Endometrial microvascular endothelial cells (primary cell): ENCODE measurements at regions not wholly inside any gene's neighbourhood (a gene's known extent, or its start where the extent isn't known, plus 50 kb on each side); places are given as distances from the start of the nearest gene placed in this dataset.
"Not testable (repeated sequence)": the region's sequence is repeated elsewhere in the genome, so short reads cannot be mapped to it uniquely, and the experiment has no call there.

ENCODE experiments used
- in situ Hi-C: cut with HindIII; loops from 2 replicates; pipeline ENCODE4 v1.10.0; 2017; ENCODE audit warnings: low sequenced_read_pairs, low pct_unique_long_range_greater_than_20kb; ENCODE audit errors: inconsistent ontology term

GRCh38 chr2:42977270-42978174 lies 185.1 kb upstream of the HAAO start:
- in situ Hi-C loops, result no loop called here

- in situ Hi-C loops, result no loop called here
These were observed 184.0 kb upstream of the HAAO start for GRCh38 chr2:42976351-42976750.

- in situ Hi-C loops, result no loop called here
These were observed 182.6 kb upstream of the HAAO start for GRCh38 chr2:42974721-42975717.

GRCh38 chr2:42974169-42974720 lies 181.9 kb upstream of the HAAO start:
- in situ Hi-C loops, result no loop called here

GRCh38 chr2:42973726-42974125 lies 181.3 kb upstream of the HAAO start:
- in situ Hi-C loops, result no loop called here

- in situ Hi-C loops, result not testable (repeated sequence)
These were observed 180.6 kb upstream of the HAAO start for GRCh38 chr2:42972933-42973516.

GRCh38 chr2:42971947-42972736 lies 179.8 kb upstream of the HAAO start:
- in situ Hi-C loops, result no loop called here

- in situ Hi-C loops, result no loop called here
These were observed 179.0 kb upstream of the HAAO start for GRCh38 chr2:42971381-42971780.

GRCh38 chr2:42970151-42970550 lies 177.8 kb upstream of the HAAO start:
- in situ Hi-C loops, result no loop called here

GRCh38 chr2:42969231-42970150 lies 177.1 kb upstream of the HAAO start:
- in situ Hi-C loops, result loop anchor here (10.0 kb wide), 1 partner anchor 135 kb away; no protein-coding TSS in a partner anchor

- in situ Hi-C loops, result loop anchor here (10.0 kb wide), 1 partner anchor 133 kb away; no protein-coding TSS in a partner anchor
These were observed 175.7 kb upstream of the HAAO start for GRCh38 chr2:42967959-42968674.

- in situ Hi-C loops, result loop anchor here (10.0 kb wide), 1 partner anchor 131 kb away; no protein-coding TSS in a partner anchor
These were observed 173.5 kb upstream of the HAAO start for GRCh38 chr2:42965910-42966309.

GRCh38 chr2:42965196-42965595 lies 172.8 kb upstream of the HAAO start:
- in situ Hi-C loops, result loop anchor here (10.0 kb wide), 1 partner anchor 130 kb away; no protein-coding TSS in a partner anchor

GRCh38 chr2:42964439-42965083 lies 172.2 kb upstream of the HAAO start:
- in situ Hi-C loops, result loop anchor here (10.0 kb wide), 1 partner anchor 130 kb away; no protein-coding TSS in a partner anchor

GRCh38 chr2:42963452-42964068 lies 171.2 kb upstream of the HAAO start:
- in situ Hi-C loops, result loop anchor here (10.0 kb wide), 1 partner anchor 129 kb away; no protein-coding TSS in a partner anchor
